ENCODE measurements at regions not wholly inside any gene's neighbourhood (a gene's known extent, or its start where the extent isn't known, plus 50 kb on each side); places are given as distances from the start of the nearest gene placed in this dataset.

GRCh38 chr5:62000646-62001045 lies 305.4 kb upstream of the KIF2A start:
- H3K4me3 ChIP-seq (ENCODE audit: low read length in 2 of 2) = no peak overlapping the region
- no peak overlapping the region for H3K4me2 ChIP-seq (ENCODE audit: insufficient read depth, low read length, poor library complexity, severe bottlenecking)
- H2BK120ac ChIP-seq (ENCODE audit: low read depth, low read length) = no peak overlapping the region
- no peak overlapping the region for H3K23ac ChIP-seq (ENCODE audit: low read depth, low read length, poor library complexity)
- no peaks in the 10 kb centered on the region for H3K4me1 ChIP-seq (ENCODE audit: control insufficient read depth in 2 of 2, insufficient read depth in 1 of 2, low read depth in 1 of 2, low read length in 2 of 2)
- no peak overlapping the region for H2AFZ ChIP-seq (ENCODE audit: low read length)
- H2BK5ac ChIP-seq (ENCODE audit: low read length) = no peak overlapping the region
- H3K79me1 ChIP-seq (ENCODE audit: low read depth, low read length) = no peaks in the 10 kb centered on the region
- no peak overlapping the region for H4K8ac ChIP-seq (ENCODE audit: low read depth, low read length)
- no peaks in the 10 kb centered on the region for H3K9me3 ChIP-seq (replicated peaks in 1 of 2; ENCODE audit: control insufficient read depth in 2 of 2, insufficient read depth in 1 of 2, low read depth in 1 of 2, low read length in 2 of 2)
- no peak overlapping the region for H3K4ac ChIP-seq (ENCODE audit: low read length)
- H3K36me3 ChIP-seq (replicated peaks in 1 of 2; ENCODE audit: control insufficient read depth in 2 of 2, insufficient read depth in 2 of 2, low read length in 2 of 2) = no peaks in the 10 kb centered on the region
- no peak for DNase-seq (ENCODE audit: low spot score)
- no peaks in the 10 kb centered on the region for H3K27me3 ChIP-seq (ENCODE audit: control insufficient read depth in 3 of 3, insufficient read depth in 3 of 3, low read depth in 1 of 3, low read length in 3 of 3)
- H2AK5ac ChIP-seq (ENCODE audit: low read depth, low read length) = no peak overlapping the region
- no peak overlapping the region for H4K91ac ChIP-seq (ENCODE audit: low read depth, low read length, poor library complexity)
- no peak overlapping the region for H3K14ac ChIP-seq (ENCODE audit: low read length)
- H3K27ac ChIP-seq (replicated peaks; ENCODE audit: low read length) = no peak overlapping the region
- no peak overlapping the region for H3K18ac ChIP-seq (ENCODE audit: low read length)
- no peak overlapping the region for H2BK12ac ChIP-seq (ENCODE audit: low read length)
- H3K9ac ChIP-seq (ENCODE audit: low read depth, low read length, poor library complexity) = no peak overlapping the region
- no peak overlapping the region for H2BK15ac ChIP-seq (ENCODE audit: low read length)

GRCh38 chr5:62001640-62002039 lies 304.4 kb upstream of the KIF2A start:
- H3K4me2 ChIP-seq (ENCODE audit: insufficient read depth, low read length, poor library complexity, severe bottlenecking) = no peak overlapping the region
- no peak overlapping the region for H2BK5ac ChIP-seq (ENCODE audit: low read length)
- no peak overlapping the region for H2AFZ ChIP-seq (ENCODE audit: low read length)
- no CpG with 5 or more reads among the region's 1 CpG for WGBS, 2 donors (ENCODE audit: extremely low coverage in 2 of 2, insufficient read length in 2 of 2, insufficient replicate concordance in 1 of 2)
- H3K18ac ChIP-seq (ENCODE audit: low read length) = no peak overlapping the region
- no peak overlapping the region for H4K91ac ChIP-seq (ENCODE audit: low read depth, low read length, poor library complexity)
- H3K4me3 ChIP-seq (ENCODE audit: low read length in 2 of 2) = no peak overlapping the region
- no peak overlapping the region for H3K14ac ChIP-seq (ENCODE audit: low read length)
- H3K4ac ChIP-seq (ENCODE audit: low read length) = no peak overlapping the region
- H3K23ac ChIP-seq (ENCODE audit: low read depth, low read length, poor library complexity) = no peak overlapping the region
- no peak overlapping the region for H2BK12ac ChIP-seq (ENCODE audit: low read length)
- H3K36me3 ChIP-seq (replicated peaks in 1 of 2; ENCODE audit: control insufficient read depth in 2 of 2, insufficient read depth in 2 of 2, low read length in 2 of 2) = no peaks in the 10 kb centered on the region
- H2AK5ac ChIP-seq (ENCODE audit: low read depth, low read length) = no peak overlapping the region
- H3K79me1 ChIP-seq (ENCODE audit: low read depth, low read length) = no peaks in the 10 kb centered on the region
- DNase-seq (ENCODE audit: low spot score) = no peak
- no peak overlapping the region for H2BK15ac ChIP-seq (ENCODE audit: low read length)
- no peak overlapping the region for H3K27ac ChIP-seq (replicated peaks; ENCODE audit: low read length)
- H3K9ac ChIP-seq (ENCODE audit: low read depth, low read length, poor library complexity) = no peak overlapping the region
- no peaks in the 10 kb centered on the region for H3K9me3 ChIP-seq (replicated peaks in 1 of 2; ENCODE audit: control insufficient read depth in 2 of 2, insufficient read depth in 1 of 2, low read depth in 1 of 2, low read length in 2 of 2)
- no peaks in the 10 kb centered on the region for H3K27me3 ChIP-seq (ENCODE audit: control insufficient read depth in 3 of 3, insufficient read depth in 3 of 3, low read depth in 1 of 3, low read length in 3 of 3)
- H3K4me1 ChIP-seq (ENCODE audit: control insufficient read depth in 2 of 2, insufficient read depth in 1 of 2, low read depth in 1 of 2, low read length in 2 of 2) = no peaks in the 10 kb centered on the region
- no peak overlapping the region for H2BK120ac ChIP-seq (ENCODE audit: low read depth, low read length)
- H4K8ac ChIP-seq (ENCODE audit: low read depth, low read length) = no peak overlapping the region

- no peaks in the 10 kb centered on the region for H3K36me3 ChIP-seq (replicated peaks in 1 of 2; ENCODE audit: control insufficient read depth in 2 of 2, insufficient read depth in 2 of 2, low read length in 2 of 2)
- H2BK15ac ChIP-seq (ENCODE audit: low read length) = no peak overlapping the region
- no peak overlapping the region for H2BK120ac ChIP-seq (ENCODE audit: low read depth, low read length)
- H2BK12ac ChIP-seq (ENCODE audit: low read length) = no peak overlapping the region
- no peak overlapping the region for H3K9ac ChIP-seq (ENCODE audit: low read depth, low read length, poor library complexity)
- no peak overlapping the region for H3K4me3 ChIP-seq (ENCODE audit: low read length in 2 of 2)
- no peak overlapping the region for H4K8ac ChIP-seq (ENCODE audit: low read depth, low read length)
- H3K27me3 ChIP-seq (ENCODE audit: control insufficient read depth in 3 of 3, insufficient read depth in 3 of 3, low read depth in 1 of 3, low read length in 3 of 3) = no peaks in the 10 kb centered on the region
- H3K27ac ChIP-seq (replicated peaks; ENCODE audit: low read length) = no peak overlapping the region
- H3K18ac ChIP-seq (ENCODE audit: low read length) = no peak overlapping the region
- H2AK5ac ChIP-seq (ENCODE audit: low read depth, low read length) = no peak overlapping the region
- no peak overlapping the region for H3K23ac ChIP-seq (ENCODE audit: low read depth, low read length, poor library complexity)
- H3K79me1 ChIP-seq (ENCODE audit: low read depth, low read length) = no peaks in the 10 kb centered on the region
- no peak overlapping the region for H3K14ac ChIP-seq (ENCODE audit: low read length)
- no peak overlapping the region for H3K4ac ChIP-seq (ENCODE audit: low read length)
- H2BK5ac ChIP-seq (ENCODE audit: low read length) = no peak overlapping the region
- DNase-seq (ENCODE audit: low spot score) = no peak
- H3K9me3 ChIP-seq (replicated peaks in 1 of 2; ENCODE audit: control insufficient read depth in 2 of 2, insufficient read depth in 1 of 2, low read depth in 1 of 2, low read length in 2 of 2) = no peaks in the 10 kb centered on the region
- no peak overlapping the region for H4K91ac ChIP-seq (ENCODE audit: low read depth, low read length, poor library complexity)
- no peaks in the 10 kb centered on the region for H3K4me1 ChIP-seq (ENCODE audit: control insufficient read depth in 2 of 2, insufficient read depth in 1 of 2, low read depth in 1 of 2, low read length in 2 of 2)
- no peak overlapping the region for H2AFZ ChIP-seq (ENCODE audit: low read length)
- H3K4me2 ChIP-seq (ENCODE audit: insufficient read depth, low read length, poor library complexity, severe bottlenecking) = no peak overlapping the region
- WGBS, 2 donors (ENCODE audit: extremely low coverage in 2 of 2, insufficient read length in 2 of 2, insufficient replicate concordance in 1 of 2) = no CpG with 5 or more reads among the region's 2 CpGs
These were observed 303.6 kb upstream of the KIF2A start for GRCh38 chr5:62002436-62002835.

GRCh38 chr5:62005551-62005950 lies 300.5 kb upstream of the KIF2A start:
- Histone ChIP-seq H3K79me1 (ENCODE audit: low read depth, low read length) (no peaks in the 10 kb centered on the region), H2AK5ac (ENCODE audit: low read depth, low read length) (no peak overlapping the region), H2BK15ac (ENCODE audit: low read length) (no peak overlapping the region), H2BK12ac (ENCODE audit: low read length) (no peak overlapping the region), H3K4me3 (ENCODE audit: low read length in 2 of 2) (no peak overlapping the region), H2BK120ac (ENCODE audit: low read depth, low read length) (no peak overlapping the region), H2BK5ac (ENCODE audit: low read length) (no peak overlapping the region), H3K18ac (ENCODE audit: low read length) (no peak overlapping the region), H3K27me3 (ENCODE audit: control insufficient read depth in 3 of 3, insufficient read depth in 3 of 3, low read depth in 1 of 3, low read length in 3 of 3) (peaks cover 0 to 5% (median 0%) of the 10 kb centered on the region in 3 experiments), H3K9me3 (replicated peaks in 1 of 2; ENCODE audit: control insufficient read depth in 2 of 2, insufficient read depth in 1 of 2, low read depth in 1 of 2, low read length in 2 of 2) (no peaks in the 10 kb centered on the region), H3K4me1 (ENCODE audit: control insufficient read depth in 2 of 2, insufficient read depth in 1 of 2, low read depth in 1 of 2, low read length in 2 of 2) (peaks cover 0 to 3% of the 10 kb centered on the region in 2 donors), H4K8ac (ENCODE audit: low read depth, low read length) (no peak overlapping the region), H4K91ac (ENCODE audit: low read depth, low read length, poor library complexity) (no peak overlapping the region), H3K36me3 (replicated peaks in 1 of 2; ENCODE audit: control insufficient read depth in 2 of 2, insufficient read depth in 2 of 2, low read length in 2 of 2) (no peaks in the 10 kb centered on the region), H3K4ac (ENCODE audit: low read length) (no peak overlapping the region), H2AFZ (ENCODE audit: low read length) (no peak overlapping the region), H3K23ac (ENCODE audit: low read depth, low read length, poor library complexity) (no peak overlapping the region), H3K9ac (ENCODE audit: low read depth, low read length, poor library complexity) (no peak overlapping the region), H3K14ac (ENCODE audit: low read length) (no peak overlapping the region), H3K4me2 (ENCODE audit: insufficient read depth, low read length, poor library complexity, severe bottlenecking) (no peak overlapping the region), H3K27ac (replicated peaks; ENCODE audit: low read length) (no peak overlapping the region)
- DNase-seq (ENCODE audit: low spot score) = no peak
- no CpG with 5 or more reads among the region's 2 CpGs for WGBS, 2 donors (ENCODE audit: extremely low coverage in 2 of 2, insufficient read length in 2 of 2, insufficient replicate concordance in 1 of 2)
